HepG2 (cell line): ENCODE measurements at regions not wholly inside any gene's neighbourhood (a gene's known extent, or its start where the extent isn't known, plus 50 kb on each side); places are given as distances from the start of the nearest gene placed in this dataset.

ENCODE experiments used
- CTCF ChIP-seq: sonication (generic); formaldehyde crosslinking; IDR thresholded peaks from 2 replicates; pipeline ENCODE4 v1.5.0; 2020; ENCODE audit warnings: mild to moderate bottlenecking, missing genetic modification reagents, moderate library complexity
- FOSL2 ChIP-seq: sonication (generic); formaldehyde crosslinking; IDR thresholded peaks from 2 replicates; pipeline ENCODE4 v1.4.0; 2020; ENCODE audit warnings: missing genetic modification reagents
- FOXO4 ChIP-seq: sonication (generic); formaldehyde crosslinking; conservative IDR thresholded peaks from 2 replicates; pipeline ENCODE4 v1.8.1; 2023; ENCODE audit warnings: missing genetic modification reagents
- HCFC1 ChIP-seq: fragments of 150-350 bp; IDR thresholded peaks from 2 replicates; pipeline ENCODE4 v1.6.1; 2014; ENCODE audit warnings: low read depth, low read length
- HDAC6 ChIP-seq: fragments of 200-600 bp; sonication (generic); IDR thresholded peaks from 2 replicates; pipeline ENCODE4 v1.7.0; 2017; ENCODE audit warnings: mild to moderate bottlenecking, antibody characterized with exemption, low read length, low read depth
- POLR2A ChIP-seq, 2 experiments: IDR thresholded peaks; 2 replicates each; pipeline ENCODE4 v1.6.1; 2011; ENCODE audit warnings: low read depth in 2 of 2, low read length in 2 of 2, mild to moderate bottlenecking in 1 of 2, moderate library complexity in 1 of 2; ENCODE audit not compliant: insufficient read depth in 1 of 2
- REST ChIP-seq, 2 experiments: IDR thresholded peaks; 2 replicates each; pipeline ENCODE4 v1.6.1; 2011 to 2012; ENCODE audit warnings: low read length in 2 of 2, borderline replicate concordance in 1 of 2, low read depth in 1 of 2, mild to moderate bottlenecking in 1 of 2, moderate library complexity in 1 of 2
- ZBTB21 ChIP-seq: sonication (generic); formaldehyde crosslinking; IDR thresholded peaks from 2 replicates; pipeline ENCODE4 v1.4.0; 2020; ENCODE audit warnings: missing genetic modification reagents
- ZBTB37 ChIP-seq: sonication (generic); formaldehyde crosslinking; IDR thresholded peaks from 2 replicates; pipeline ENCODE4 v1.4.0; 2020; ENCODE audit warnings: mild to moderate bottlenecking, missing genetic modification reagents
- ZNF350 ChIP-seq: sonication (generic); formaldehyde crosslinking; IDR thresholded peaks from 2 replicates; pipeline ENCODE4 v1.4.0; 2020; ENCODE audit warnings: mild to moderate bottlenecking, low read depth, missing genetic modification reagents, borderline replicate concordance
- ZNF362 ChIP-seq: sonication (generic); formaldehyde crosslinking; IDR thresholded peaks from 2 replicates; pipeline ENCODE4 v1.4.0; 2020; ENCODE audit warnings: missing genetic modification reagents, mild to moderate bottlenecking, borderline replicate concordance
- ZNF777 ChIP-seq: sonication (generic); formaldehyde crosslinking; IDR thresholded peaks from 2 replicates; pipeline ENCODE4 v1.4.0; 2020; ENCODE audit warnings: missing genetic modification reagents

GRCh38 chr4:8708401-8709021, 115.9 kb downstream of the CPZ start:
- no peak for TF ChIP-seq POLR2A (IDR thresholded peaks at IDR 0.05; ENCODE audit: insufficient read depth in 1 of 2, low read depth in 2 of 2, low read length in 2 of 2)
- no peak for TF ChIP-seq ZNF350
- TF ChIP-seq ZBTB21 (CRISPR knock-in tag): no peak
- TF ChIP-seq ZNF362 (CRISPR knock-in tag): no peak
- TF ChIP-seq CTCF (CRISPR knock-in tag): no peak
- no peak for TF ChIP-seq FOSL2 (CRISPR knock-in tag)
- TF ChIP-seq REST (IDR thresholded peaks at IDR 0.05; ENCODE audit: borderline replicate concordance in 1 of 2, low read depth in 1 of 2, low read length in 2 of 2): no peak
- no peak for TF ChIP-seq HDAC6
- no peak for TF ChIP-seq HCFC1
- TF ChIP-seq FOXO4 (CRISPR knock-in tag): no peak
- TF ChIP-seq ZBTB37 (CRISPR knock-in tag): no peak
- TF ChIP-seq ZNF777 (CRISPR knock-in tag): no peak
